ENCODE measurements at regions not wholly inside any gene's neighbourhood (a gene's known extent, or its start where the extent isn't known, plus 50 kb on each side); places are given as distances from the start of the nearest gene placed in this dataset.

DNA sequence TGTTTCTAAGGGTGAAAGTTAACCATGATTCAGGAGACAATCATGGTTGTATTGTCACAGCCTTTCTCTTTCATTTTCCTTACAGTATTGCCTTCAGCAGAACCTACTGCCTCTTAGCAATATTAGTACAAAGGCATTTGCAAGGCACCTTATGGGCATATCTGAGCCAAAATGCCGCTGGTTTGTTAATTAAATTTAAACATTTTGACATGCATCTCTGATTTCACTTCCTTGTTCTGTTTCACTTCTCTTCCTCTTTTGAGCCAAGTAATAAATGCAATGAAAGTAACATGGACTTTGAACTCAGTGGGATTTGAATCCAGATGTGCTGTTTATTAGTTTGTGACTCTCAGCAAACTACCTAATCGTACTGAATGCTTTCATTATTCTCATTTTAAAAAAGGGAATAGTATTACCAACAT, 467.4 kb upstream of the CITED2 start:
- Histone ChIP-seq H3K4me1 (ENCODE audit: control insufficient read depth in 1 of 2, insufficient read depth in 2 of 2, low read length in 2 of 2) (no peaks in the 10 kb centered on the region), H3K36me3 (ENCODE audit: control insufficient read depth in 1 of 2, insufficient read depth in 2 of 2, low read length in 1 of 2) (no peaks in the 10 kb centered on the region), H3K4me3 (ENCODE audit: low read length in 2 of 2) (no peak overlapping the region), H3K9me3 (ENCODE audit: control insufficient read depth, low read length) (no peaks in the 10 kb centered on the region), H3K27ac (ENCODE audit: low read depth in 1 of 2, low read length in 2 of 2) (no peak overlapping the region), H3K27me3 (ENCODE audit: control insufficient read depth in 1 of 2, insufficient read depth in 2 of 2, low read length in 1 of 2) (no peaks in the 10 kb centered on the region)
- 93 to 95% methylated on average over 2 of the region's 2 CpGs for WGBS, 2 donors
- intact Hi-C loops (cut with DNase I) = no loop called here
- DNase-seq (no peak), ATAC-seq (ENCODE audit: low FRiP score) (no peak)

DNA sequence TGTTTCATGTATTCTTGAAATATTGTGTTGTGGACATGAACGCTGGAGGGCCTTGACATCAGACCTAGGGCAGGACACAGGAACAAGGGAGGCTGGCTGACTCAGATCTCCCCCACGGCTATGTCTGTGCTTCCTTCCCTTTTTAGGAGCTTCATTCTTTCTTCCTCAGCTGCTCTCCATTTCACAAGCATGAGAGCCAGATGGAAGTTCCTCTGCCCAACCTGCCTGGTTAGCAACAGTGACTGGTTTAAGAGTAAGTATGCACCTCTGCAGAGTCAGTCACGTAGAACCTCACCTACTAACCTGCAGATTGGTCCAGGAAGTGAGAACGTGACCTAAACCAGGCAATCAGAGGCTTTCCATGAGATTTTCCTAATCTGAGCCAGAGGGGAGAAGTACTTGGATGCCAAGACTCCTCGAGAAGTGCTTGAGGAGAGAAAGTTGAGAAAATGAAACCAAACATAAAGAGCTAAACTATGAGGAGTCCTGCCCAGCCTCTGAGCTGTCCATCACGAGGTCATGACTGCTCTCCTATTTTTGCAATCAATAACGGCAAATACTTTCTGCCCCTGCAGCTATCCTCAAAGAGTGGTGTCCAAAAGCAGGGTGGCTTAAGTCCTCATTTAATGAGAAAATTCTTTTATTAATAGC, 465.2 kb upstream of the CITED2 start:
- WGBS, 2 donors = 59 to 61% methylated on average over 7 of the region's 7 CpGs
- intact Hi-C loops (cut with DNase I) = no loop called here
- peak in 1 of 2 donors; percentile 83 for DNase-seq

DNA sequence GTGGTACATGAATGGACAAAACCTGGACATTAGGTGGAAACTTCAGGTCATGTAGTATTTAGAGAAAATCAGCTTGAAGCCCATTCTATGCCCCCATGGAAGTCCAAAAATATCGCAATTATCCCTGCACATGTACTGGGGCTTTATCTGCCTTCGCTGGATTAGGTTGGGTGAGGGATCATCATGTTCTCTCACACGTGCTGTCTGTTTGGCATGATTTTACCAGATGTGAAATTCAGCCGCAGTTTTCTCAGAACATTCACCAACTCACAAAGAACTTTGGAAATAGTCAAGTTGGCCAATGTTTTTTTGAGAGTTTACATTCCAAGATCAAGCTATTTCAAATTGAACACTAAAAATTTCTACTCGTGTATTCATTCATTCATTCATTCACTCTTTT, 459.8 kb upstream of the CITED2 start:
- DNase-seq (no peak), ATAC-seq (ENCODE audit: low FRiP score) (no peak)
- Histone ChIP-seq H3K4me3 (ENCODE audit: low read length in 2 of 2) (no peak overlapping the region), H3K27ac (ENCODE audit: low read depth in 1 of 2, low read length in 2 of 2) (no peak overlapping the region), H3K9me3 (ENCODE audit: control insufficient read depth, low read length) (no peaks in the 10 kb centered on the region), H3K36me3 (ENCODE audit: control insufficient read depth in 1 of 2, insufficient read depth in 2 of 2, low read length in 1 of 2) (no peaks in the 10 kb centered on the region), H3K27me3 (ENCODE audit: control insufficient read depth in 1 of 2, insufficient read depth in 2 of 2, low read length in 1 of 2) (no peaks in the 10 kb centered on the region), H3K4me1 (ENCODE audit: control insufficient read depth in 1 of 2, insufficient read depth in 2 of 2, low read length in 2 of 2) (no peaks in the 10 kb centered on the region)
- WGBS, 2 donors = 89 to 93% methylated on average over 5 of the region's 5 CpGs
- intact Hi-C loops (cut with DNase I) = no loop called here

More for the DNA sequence above, 465.2 kb upstream of the CITED2 start:
- H3K4me1 ChIP-seq (ENCODE audit: control insufficient read depth in 1 of 2, insufficient read depth in 2 of 2, low read length in 2 of 2) = no peaks in the 10 kb centered on the region
- ATAC-seq (ENCODE audit: low FRiP score) = peak; percentile 67
- H3K36me3 ChIP-seq (ENCODE audit: control insufficient read depth in 1 of 2, insufficient read depth in 2 of 2, low read length in 1 of 2) = no peaks in the 10 kb centered on the region
- H3K27ac ChIP-seq (ENCODE audit: low read depth in 1 of 2, low read length in 2 of 2) = no peak overlapping the region
- no peaks in the 10 kb centered on the region for H3K9me3 ChIP-seq (ENCODE audit: control insufficient read depth, low read length)
- no peaks in the 10 kb centered on the region for H3K27me3 ChIP-seq (ENCODE audit: control insufficient read depth in 1 of 2, insufficient read depth in 2 of 2, low read length in 1 of 2)
- H3K4me3 ChIP-seq (ENCODE audit: low read length in 2 of 2) = peak overlapping the region in 1 of 2 donors; percentile 11

DNA sequence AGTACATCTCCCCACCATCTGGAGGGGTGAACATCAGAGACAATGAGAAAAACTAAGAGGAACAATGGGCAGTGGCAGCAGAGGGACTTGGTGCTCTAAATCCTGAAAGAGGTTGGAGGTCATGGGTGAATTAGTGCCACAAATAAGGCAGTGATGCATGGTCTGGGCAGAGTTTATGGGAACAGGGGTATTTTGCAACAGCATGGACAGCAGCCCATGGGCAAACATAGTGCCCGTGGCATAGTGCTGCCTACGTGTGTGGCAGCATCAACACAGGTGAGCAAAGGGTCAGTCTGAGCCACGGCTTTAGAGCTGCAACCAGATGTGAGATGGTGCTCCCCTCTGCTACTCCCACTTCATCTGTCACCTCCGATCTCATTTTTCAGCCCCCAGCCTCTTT, 459.1 kb upstream of the CITED2 start:
- Histone ChIP-seq H3K9me3 (ENCODE audit: control insufficient read depth, low read length) (no peaks in the 10 kb centered on the region), H3K36me3 (ENCODE audit: control insufficient read depth in 1 of 2, insufficient read depth in 2 of 2, low read length in 1 of 2) (no peaks in the 10 kb centered on the region), H3K4me3 (ENCODE audit: low read length in 2 of 2) (no peak overlapping the region), H3K27ac (ENCODE audit: low read depth in 1 of 2, low read length in 2 of 2) (no peak overlapping the region), H3K4me1 (ENCODE audit: control insufficient read depth in 1 of 2, insufficient read depth in 2 of 2, low read length in 2 of 2) (no peaks in the 10 kb centered on the region), H3K27me3 (ENCODE audit: control insufficient read depth in 1 of 2, insufficient read depth in 2 of 2, low read length in 1 of 2) (no peaks in the 10 kb centered on the region)
- intact Hi-C loops (cut with DNase I) = no loop called here
- WGBS, 2 donors = 90 to 95% methylated on average over 4 of the region's 4 CpGs
- no peak for ATAC-seq (ENCODE audit: low FRiP score)
- no peak for DNase-seq

DNA sequence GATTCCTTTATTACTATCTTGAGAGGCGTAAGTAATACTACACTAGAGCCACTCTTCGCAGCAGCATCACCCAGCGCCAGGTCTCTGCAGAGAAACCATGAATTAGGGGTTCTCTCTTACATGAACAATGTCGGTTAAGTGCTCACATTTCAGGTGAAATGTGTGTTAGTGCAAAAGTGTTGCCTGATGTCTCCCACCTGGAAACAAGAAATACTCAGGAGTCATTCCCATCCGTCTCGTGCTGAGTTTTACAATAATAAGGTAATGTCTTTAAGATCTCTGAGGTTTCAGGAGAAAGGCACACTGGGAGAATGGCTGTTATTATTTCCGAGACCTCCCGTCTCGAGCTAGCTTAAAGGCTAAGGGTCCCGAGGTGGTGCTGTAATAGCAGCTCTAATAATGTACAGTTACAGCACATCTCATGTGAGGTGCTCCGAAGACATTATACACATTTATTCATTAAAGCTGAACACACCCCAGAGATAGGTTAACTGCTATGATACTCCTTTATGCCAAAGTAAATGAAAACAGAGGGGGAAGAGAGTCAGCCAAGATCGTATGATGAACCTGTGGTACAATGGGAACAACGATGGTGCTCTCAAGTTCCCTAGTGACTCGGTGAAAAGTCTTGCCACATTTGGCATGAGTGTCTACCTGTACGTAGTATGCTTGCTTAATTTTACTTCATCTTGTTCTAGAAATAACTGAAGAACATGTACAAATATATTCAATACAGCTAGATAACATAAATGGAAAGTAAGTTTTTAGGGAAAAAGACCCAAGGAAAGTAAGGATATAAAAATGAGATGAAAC, 458.3 kb upstream of the CITED2 start:
- Histone ChIP-seq H3K4me3 (ENCODE audit: low read length in 2 of 2) (no peak overlapping the region), H3K9me3 (ENCODE audit: control insufficient read depth, low read length) (no peaks in the 10 kb centered on the region), H3K27ac (ENCODE audit: low read depth in 1 of 2, low read length in 2 of 2) (no peak overlapping the region), H3K36me3 (ENCODE audit: control insufficient read depth in 1 of 2, insufficient read depth in 2 of 2, low read length in 1 of 2) (no peaks in the 10 kb centered on the region), H3K4me1 (ENCODE audit: control insufficient read depth in 1 of 2, insufficient read depth in 2 of 2, low read length in 2 of 2) (no peaks in the 10 kb centered on the region), H3K27me3 (ENCODE audit: control insufficient read depth in 1 of 2, insufficient read depth in 2 of 2, low read length in 1 of 2) (no peaks in the 10 kb centered on the region)
- DNase-seq (no peak), ATAC-seq (ENCODE audit: low FRiP score) (no peak)
- 94 to 95% methylated on average over 15 of the region's 15 CpGs for WGBS, 2 donors
- intact Hi-C loops (cut with DNase I) = no loop called here

DNA sequence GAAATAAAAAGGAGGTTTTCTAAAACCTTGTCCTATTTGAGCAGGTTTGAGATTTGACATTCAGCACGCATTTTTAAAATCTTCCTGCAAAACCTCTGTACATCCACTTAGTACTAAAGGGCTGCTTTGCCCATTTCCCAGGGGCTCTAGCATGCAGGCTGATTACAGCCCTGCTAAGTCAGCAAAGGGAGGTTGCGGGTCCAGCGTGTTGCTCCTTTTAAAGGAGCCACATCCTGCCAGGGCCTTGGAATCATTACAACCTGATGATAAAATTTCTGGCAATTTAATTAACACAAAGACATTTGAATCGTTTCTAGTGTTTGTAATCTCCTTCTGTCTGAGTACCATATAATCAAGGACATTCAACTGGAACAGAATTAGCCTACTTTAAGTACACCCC, 455.1 kb upstream of the CITED2 start:
- no peaks in the 10 kb centered on the region for H3K9me3 ChIP-seq (ENCODE audit: control insufficient read depth, low read length)
- H3K27me3 ChIP-seq (ENCODE audit: control insufficient read depth in 1 of 2, insufficient read depth in 2 of 2, low read length in 1 of 2) = no peaks in the 10 kb centered on the region
- 22 to 37% methylated on average over 4 of the region's 4 CpGs for WGBS, 2 donors
- no peaks in the 10 kb centered on the region for H3K4me1 ChIP-seq (ENCODE audit: control insufficient read depth in 1 of 2, insufficient read depth in 2 of 2, low read length in 2 of 2)
- H3K4me3 ChIP-seq (ENCODE audit: low read length in 2 of 2) = no peak overlapping the region
- intact Hi-C loops (cut with DNase I) = no loop called here
- no peak for ATAC-seq (ENCODE audit: low FRiP score)
- H3K27ac ChIP-seq (ENCODE audit: low read depth in 1 of 2, low read length in 2 of 2) = no peak overlapping the region
- DNase-seq = no peak
- no peaks in the 10 kb centered on the region for H3K36me3 ChIP-seq (ENCODE audit: control insufficient read depth in 1 of 2, insufficient read depth in 2 of 2, low read length in 1 of 2)

DNA sequence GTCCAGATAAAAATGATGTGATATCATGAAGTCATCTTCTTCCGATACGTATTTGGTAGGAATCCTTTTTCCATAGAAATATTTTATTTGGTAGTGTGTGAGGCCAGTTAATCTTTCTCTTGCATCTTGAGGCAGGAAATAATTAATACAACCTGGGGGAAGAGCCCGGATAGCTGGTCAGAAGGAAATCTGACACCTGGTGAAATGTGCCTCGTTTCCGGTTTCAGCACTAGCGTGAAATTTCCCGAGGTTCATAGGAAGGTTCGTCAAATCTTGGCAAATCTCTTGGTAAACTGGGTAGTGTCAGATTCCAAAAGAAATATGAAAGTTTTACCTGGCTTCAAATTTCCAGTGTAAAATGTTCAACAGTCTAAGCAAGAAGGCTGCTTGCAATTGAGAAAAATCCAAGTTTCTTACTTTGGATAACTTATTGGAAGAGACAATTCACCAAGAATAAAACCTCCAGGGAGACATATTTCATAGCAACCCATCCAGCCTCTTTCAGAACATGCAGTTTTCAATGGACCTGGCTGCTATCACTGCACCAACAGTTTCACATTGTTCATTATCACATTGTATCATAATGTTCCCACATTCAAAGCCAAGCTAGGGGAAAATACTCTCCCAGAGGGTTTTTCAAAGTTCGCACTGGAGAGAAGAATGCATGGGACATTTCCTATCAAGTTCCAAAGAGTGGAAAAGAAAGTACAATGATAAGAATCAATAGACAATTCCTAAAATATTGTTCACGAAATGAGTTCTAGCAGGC, 454.5 kb upstream of the CITED2 start:
- Histone ChIP-seq H3K9me3 (ENCODE audit: control insufficient read depth, low read length) (no peaks in the 10 kb centered on the region), H3K27me3 (ENCODE audit: control insufficient read depth in 1 of 2, insufficient read depth in 2 of 2, low read length in 1 of 2) (no peaks in the 10 kb centered on the region), H3K27ac (ENCODE audit: low read depth in 1 of 2, low read length in 2 of 2) (no peak overlapping the region), H3K4me3 (ENCODE audit: low read length in 2 of 2) (no peak overlapping the region), H3K36me3 (ENCODE audit: control insufficient read depth in 1 of 2, insufficient read depth in 2 of 2, low read length in 1 of 2) (no peaks in the 10 kb centered on the region), H3K4me1 (ENCODE audit: control insufficient read depth in 1 of 2, insufficient read depth in 2 of 2, low read length in 2 of 2) (no peaks in the 10 kb centered on the region)
- WGBS, 2 donors = 63 to 71% methylated on average over 10 of the region's 10 CpGs
- intact Hi-C loops (cut with DNase I) = no loop called here
- DNase-seq = no peak
- no peak for ATAC-seq (ENCODE audit: low FRiP score)

DNA sequence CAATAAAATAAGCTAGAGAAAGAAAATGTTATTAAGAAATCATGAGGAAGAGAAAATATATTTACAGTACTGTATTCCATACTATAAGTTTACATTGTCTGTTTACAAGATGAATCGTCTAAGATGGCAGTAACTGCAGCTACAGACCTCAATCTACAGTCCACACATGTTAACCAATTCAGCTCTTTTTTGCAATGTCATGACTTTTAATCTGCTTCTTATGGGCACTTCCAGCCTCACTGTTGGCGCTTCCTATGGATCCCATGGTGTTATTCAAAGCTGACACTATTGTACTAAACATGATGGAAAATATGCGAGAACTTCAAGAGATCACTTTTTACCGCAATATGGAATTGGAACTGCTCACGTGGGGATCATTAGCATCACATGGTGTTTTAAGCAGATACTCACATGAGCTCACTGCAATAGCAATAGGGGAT, 451.5 kb upstream of the CITED2 start:
- H3K4me1 ChIP-seq (ENCODE audit: control insufficient read depth in 1 of 2, insufficient read depth in 2 of 2, low read length in 2 of 2) = peaks cover 0 to 1% of the 10 kb centered on the region in 2 donors
- H3K27me3 ChIP-seq (ENCODE audit: control insufficient read depth in 1 of 2, insufficient read depth in 2 of 2, low read length in 1 of 2) = no peaks in the 10 kb centered on the region
- ATAC-seq (ENCODE audit: low FRiP score) (no peak), DNase-seq (no peak)
- no peak overlapping the region for H3K27ac ChIP-seq (ENCODE audit: low read depth in 1 of 2, low read length in 2 of 2)
- H3K9me3 ChIP-seq (ENCODE audit: control insufficient read depth, low read length) = no peaks in the 10 kb centered on the region
- WGBS, 2 donors = 93 to 95% methylated on average over 5 of the region's 5 CpGs
- H3K4me3 ChIP-seq (ENCODE audit: low read length in 2 of 2) = no peak overlapping the region
- intact Hi-C loops (cut with DNase I) = no loop called here
- no peaks in the 10 kb centered on the region for H3K36me3 ChIP-seq (ENCODE audit: control insufficient read depth in 1 of 2, insufficient read depth in 2 of 2, low read length in 1 of 2)
